Activated naive CD4-positive, alpha-beta T cell (primary cell): ENCODE measurements at regions not wholly inside any gene's neighbourhood (a gene's known extent, or its start where the extent isn't known, plus 50 kb on each side); places are given as distances from the start of the nearest gene placed in this dataset.
"Not testable (repeated sequence)": the region's sequence is repeated elsewhere in the genome, so short reads cannot be mapped to it uniquely, and the experiment has no call there.

Experiments
- DNase-seq, 4 experiments: peaks; one replicate each; lab custom pipeline; 2025; lab: John Stamatoyannopoulos, UW

DNA sequence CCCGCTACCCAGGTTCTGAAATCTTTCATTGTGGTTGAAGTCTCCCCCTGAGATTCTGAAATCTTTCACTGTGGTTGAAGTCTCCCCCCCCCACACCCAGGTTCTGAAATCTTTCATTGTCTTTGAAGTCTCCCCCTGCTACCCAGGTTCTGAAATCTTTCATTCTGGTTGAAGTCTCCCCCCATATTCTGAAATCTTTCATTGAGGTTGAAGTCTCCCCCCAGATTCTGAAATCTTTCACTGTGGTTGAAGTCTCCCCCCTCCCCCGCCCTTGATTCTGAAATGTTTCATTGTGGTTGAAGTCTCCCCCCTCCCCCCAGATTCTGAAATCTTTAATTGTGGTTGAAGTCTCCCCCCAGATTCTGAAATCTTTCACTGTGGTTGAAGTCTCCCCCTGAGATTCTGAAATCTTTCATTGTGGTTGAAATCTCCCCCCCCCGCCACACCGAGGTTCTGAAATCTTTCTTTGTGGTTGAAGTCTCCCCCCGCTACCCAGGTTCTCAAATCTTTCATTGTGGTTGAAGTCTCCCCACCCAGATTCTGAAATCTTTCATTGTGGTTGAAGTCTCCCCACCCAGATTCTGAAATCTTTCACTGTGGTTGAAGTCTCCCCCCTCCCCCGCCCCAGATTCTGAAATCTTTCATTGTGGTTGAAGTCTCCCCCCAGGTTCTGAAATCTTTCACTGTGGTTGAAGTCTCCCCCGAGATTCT lies 915.2 kb downstream of the BRD1 start:
- DNase-seq: not testable (repeated sequence)

DNA sequence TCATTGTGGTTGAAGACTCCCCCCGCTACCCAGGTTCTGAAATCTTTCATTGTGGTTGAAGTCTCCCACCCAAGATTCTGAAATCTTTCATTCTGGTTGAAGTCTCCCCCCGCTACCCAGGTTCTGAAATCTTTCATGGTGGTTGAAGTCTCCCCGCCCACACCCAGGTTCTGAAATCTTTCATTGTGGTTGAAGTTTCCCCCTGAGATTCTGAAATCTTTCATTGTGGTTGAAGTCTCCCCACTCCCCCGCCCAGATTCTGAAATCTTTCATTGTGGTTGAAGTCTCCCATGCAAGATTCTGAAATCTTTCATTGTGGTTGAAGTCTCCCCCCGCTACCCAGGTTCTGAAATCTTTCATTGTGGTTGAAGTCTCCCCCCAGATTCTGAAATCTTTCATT lies 916.0 kb downstream of the BRD1 start:
- not testable (repeated sequence) for DNase-seq

DNA sequence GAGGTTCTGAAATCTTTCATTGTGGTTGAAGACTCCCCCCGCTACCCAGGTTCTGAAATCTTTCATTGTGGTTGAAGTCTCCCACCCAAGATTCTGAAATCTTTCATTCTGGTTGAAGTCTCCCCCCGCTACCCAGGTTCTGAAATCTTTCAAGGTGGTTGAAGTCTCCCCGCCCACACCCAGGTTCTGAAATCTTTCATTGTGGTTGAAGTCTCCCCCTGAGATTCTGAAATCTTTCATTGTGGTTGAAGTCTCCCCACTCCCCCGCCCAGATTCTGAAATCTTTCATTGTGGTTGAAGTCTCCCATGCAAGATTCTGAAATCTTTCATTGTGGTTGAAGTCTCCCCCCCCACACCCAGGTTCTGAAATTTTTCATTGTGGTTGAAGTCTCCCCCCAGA lies 916.6 kb downstream of the BRD1 start:
- DNase-seq: not testable (repeated sequence)

DNA sequence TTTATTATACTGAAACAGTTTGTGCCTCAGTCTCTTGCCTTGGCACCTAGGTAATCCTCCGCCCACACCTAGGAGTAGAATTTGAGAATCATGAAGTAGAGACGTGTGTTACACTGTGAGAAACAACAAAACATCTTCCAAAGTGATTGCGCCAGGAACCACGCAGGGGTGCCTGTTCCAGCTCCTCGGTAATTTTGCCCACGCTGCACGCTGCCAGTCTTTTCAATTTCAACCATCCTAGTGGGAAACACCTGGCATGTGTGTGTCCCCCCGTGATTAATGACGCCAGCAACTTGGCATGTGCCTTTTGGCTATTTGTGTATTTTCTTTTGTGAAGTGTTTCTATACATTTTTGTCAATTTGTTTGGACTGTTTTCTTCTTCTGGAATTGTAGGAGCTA lies 919.1 kb downstream of the BRD1 start:
- no peak for DNase-seq

DNA sequence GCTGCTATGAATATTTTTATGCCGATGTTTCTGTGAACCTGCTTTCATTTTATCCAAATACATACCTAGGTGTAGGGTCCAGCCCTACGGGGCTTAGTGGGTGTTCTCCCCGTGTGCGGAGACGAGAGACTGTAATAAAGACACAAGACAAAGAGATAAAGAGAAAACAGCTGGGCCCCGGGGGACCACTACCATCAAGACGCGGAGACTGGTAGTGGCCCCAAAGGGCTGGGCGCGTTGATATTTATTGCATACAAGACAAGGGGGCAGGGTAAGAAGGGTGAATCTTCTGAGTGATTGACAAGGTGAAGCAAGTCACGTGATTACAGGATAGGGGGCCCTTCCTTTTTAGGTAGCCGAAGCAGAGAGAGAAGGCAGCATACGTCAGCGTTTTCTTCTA lies 920.1 kb downstream of the BRD1 start:
- no peak for DNase-seq

DNA sequence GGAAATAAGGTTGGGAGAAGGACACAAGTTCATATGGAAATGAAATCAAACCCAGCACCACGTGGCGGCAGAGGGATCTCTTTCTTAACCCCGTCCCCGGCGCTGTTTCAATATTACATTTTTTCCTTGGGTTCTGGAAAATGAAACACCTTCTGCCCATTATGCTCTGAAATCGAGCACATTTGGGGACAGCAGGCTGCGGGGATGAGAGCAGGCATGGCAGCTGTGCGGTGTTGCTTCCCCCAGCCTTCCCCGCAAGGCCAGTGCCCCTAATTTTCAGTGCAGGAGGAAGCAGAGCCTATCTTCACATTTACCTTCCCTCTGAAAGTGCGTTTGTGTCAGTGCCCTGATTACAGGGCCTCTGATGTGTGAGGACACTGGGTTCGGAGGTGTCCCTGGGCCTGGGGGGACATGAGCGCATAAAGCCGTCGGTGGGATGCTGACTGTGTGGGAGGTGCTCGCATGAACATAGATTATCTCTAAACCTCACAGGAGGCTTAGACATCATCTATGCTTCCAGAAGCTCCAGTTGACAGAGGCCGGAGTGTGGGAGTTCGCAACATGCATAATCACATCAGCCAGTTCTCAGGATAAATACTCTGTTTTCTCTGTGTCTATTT lies 921.3 kb downstream of the BRD1 start:
- DNase-seq: no peak

DNA sequence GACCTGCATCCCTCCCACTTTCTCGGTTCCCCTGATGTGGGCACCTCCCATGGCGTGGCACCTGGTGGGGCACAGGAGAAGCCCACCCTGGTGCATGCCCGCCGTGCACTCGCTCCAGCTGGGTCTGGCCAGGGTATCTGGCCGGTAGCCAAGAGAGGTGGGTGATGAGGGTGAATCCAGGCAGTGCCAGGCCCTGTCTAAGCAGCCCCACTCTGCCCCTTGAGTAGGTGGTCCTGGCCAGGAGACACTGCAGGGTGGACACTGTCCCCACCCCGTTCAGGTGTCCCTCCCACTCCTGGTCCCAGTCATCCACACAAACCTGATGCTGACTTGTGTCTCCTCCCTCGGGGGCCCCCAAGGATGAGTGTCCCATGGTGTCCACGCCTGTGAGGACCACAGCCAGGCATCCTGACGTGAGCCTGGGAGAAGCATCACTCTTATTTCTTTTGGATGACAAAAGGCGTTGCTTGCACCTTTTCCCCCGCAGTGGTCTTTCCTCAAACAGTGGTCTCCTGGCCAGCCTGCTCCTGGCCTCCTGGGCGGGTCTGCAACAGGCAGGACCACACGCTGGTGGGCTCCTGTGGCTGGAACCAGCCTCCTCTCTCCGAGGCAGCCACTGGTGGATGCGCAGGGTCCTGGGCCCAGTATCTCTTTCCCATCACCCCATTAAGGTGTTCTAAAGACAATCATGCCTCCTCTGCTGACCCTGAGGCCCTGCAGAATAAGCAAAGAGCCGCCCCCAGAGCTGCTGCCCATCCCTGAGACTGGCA lies 922.3 kb downstream of the BRD1 start:
- DNase-seq: no peak

DNA sequence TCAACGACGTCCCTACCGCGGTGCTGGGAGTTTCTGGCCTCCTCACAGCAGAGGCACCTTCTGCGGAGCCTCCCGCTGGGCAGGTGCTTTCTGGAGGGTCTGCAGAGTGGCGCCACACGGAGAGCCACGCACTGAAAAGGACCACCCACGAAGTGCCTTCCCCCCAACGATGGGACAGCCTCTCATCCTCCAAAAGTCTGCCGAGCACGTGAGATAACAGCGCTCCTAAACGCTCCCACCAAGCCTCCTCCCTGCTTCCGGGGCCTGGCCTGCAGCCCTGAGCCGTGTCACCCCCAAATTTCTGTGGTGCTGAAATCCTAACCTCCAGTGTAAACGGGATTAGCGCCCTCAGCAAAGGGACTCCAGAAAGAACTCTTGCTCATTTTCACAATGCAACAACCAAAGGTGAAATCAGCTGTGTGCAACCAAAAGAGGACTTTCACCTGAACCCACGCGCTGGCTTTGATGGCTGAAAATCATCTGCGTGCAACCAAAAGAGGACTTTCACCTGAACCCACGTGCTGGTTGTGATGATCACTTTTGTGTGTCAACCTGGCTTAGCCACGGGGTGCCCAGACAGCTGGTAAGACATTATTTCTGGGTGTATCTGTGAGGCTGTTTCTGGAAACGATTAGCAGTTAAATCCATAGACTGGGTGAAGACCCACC lies 924.6 kb downstream of the BRD1 start:
- no peak for DNase-seq

DNA sequence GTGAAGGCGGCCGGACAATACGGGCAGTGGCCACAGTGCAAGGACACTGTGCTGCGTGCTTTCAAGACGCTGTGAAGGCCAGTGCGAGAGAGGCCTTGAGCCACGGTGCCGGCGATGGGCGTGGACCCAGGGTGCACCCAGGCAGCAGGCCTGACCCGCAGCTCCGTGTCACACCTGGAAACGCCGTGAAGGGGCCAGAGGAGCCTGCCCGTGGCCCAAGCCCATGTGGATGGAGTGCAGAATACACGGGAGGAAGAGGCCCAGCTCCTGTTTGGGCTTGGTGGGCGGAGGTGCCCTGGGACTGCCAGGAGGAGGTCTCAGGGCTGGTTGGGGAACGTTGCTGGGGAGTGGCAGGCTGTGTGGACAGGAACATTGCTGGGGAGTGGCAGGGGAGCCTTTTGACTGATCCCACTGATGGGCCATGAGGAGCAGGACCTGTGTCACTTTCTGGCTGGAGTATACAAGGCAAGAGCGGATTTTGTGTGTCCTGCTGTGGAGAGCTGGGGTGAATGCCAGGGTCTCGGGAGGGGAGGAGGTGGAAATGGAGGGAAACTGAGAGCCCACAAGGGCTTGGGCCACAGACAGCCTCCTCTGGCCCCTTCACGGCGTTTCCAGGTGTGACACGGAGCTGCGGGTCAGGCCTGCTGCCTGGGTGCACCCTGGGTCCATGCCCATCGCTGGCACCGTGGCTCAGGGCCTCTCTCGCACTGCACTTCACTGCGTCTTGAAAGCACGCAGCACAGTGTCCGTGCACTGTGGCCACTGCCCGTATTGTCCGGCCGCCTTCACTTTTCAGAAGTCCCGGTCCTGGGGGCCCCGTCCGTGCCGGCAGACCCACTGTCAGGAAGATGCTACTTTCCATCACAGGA lies 925.4 kb downstream of the BRD1 start:
- no peak for DNase-seq

DNA sequence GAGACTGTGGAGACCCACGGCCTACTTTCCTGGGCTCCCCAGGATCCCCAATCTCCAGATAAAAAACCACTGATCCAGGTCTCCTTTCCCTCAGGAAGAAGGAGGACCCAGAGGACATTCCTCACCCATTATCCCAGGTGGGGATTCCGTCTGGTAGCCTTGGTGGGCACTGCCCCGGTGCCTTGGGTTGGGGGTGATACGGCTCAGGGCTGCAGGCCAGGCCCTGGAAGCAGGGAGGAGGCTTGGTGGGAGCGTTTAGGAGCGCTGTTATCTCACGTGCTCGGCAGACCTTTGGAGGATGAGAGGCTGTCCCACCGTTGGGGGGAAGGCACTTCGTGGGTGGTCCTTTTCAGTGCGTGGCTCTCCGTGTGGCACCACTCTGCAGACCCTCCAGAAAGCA lies 926.3 kb downstream of the BRD1 start:
- no peak for DNase-seq

DNA sequence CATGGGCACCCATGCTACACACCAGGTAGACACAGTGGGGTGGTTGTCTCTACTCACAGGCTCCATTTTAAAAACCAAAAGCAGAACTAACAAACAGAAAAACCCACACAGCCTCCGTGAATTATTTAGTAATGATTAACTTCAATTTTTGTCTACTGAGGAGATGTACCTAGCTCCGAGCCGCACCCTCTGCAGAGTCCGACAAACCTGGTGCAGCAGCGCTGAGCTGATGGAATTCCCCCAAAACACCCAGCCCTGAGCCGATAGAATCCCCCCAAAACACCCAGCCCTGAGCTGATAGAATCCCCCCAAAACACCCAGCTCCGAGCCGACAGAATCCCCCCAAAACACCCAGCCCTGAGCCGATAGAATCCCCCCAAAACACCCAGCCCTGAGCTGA lies 927.0 kb downstream of the BRD1 start:
- DNase-seq: no peak

DNA sequence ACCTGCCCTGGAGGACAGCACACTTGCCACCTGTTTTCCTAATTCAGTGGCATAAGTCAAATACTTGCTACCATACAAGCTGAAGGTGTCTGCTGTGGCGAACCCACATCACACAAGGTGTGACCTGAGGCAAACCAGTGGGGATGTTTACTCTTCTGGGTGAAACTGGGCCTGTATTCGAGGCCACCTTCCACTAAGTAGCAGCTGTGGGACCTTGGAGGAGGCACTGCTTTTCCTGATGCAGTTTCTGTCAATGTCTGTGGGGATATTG lies 927.4 kb downstream of the BRD1 start:
- no peak for DNase-seq

DNA sequence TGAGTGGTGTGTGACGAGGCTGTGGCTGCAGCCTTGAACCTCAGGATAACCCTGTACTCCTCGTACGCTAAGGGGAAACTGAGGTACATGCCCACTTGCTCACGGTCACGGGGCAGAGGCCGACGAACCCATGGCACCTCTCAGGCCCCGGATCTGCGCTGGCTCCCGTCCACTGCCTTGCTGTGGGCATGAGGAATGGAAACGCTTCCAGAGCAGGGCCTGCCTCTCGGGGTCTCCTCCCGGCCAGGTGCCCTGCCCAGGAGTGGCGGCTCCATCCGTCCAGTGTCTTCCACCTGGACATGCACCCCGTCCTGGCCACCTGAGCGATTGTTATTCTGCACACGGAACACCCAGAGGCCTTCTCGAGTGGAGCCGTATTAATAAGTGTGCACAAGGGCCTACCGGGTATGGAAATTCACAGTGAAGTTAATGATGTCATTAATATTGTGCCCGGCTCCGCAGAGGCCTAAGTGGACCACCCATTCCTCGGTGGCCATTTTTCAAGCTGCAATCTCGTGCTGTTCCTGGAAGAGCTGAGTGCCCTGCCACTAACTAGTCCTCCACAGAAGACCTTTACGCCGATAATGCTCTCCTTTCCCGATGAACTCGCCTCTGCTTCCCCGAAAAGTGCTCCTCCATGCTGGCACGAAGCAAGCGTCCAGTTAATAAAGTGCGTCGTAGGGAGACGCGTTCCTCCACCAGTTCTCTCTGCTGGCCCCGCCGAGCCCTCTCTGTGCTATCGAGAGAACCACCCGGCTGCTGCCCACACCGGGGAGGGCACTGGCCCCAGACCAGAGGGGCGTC lies 927.9 kb downstream of the BRD1 start:
- DNase-seq: no peak

DNA sequence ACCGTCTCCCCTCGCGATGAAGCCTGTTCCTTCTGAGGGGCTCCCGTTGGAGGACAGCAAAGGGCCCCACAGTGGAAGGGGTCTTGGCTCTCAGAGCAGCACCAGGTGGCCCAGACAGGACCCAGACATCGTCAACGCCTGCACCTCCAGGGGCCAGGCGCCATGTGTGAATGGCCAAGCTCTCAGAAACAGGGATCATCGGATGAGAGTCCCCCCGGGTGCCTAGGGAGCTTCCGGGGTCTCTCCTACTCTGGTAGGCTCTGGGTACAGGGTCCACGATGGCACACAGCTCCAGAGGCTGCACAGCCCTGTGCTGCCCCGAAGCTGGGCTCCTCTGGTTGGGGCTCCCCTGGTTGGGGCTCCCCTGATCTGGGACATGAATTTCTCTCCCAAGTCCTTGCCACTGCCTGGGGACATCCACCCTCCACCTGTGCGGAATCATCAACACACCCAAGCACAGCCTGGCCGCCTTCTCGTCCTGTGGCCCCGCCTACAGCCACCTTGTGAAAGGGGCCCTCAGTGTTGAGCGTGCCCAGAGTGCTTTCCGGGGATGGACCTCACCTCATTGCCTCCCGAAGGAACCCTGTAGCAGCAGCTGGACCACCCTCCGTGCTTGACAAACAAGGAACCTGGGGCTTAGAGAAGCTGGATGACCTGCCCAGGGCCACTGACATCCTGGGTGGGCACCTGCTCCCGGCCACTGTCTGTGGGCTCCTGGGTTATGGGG lies 929.0 kb downstream of the BRD1 start:
- DNase-seq: no peak

DNA sequence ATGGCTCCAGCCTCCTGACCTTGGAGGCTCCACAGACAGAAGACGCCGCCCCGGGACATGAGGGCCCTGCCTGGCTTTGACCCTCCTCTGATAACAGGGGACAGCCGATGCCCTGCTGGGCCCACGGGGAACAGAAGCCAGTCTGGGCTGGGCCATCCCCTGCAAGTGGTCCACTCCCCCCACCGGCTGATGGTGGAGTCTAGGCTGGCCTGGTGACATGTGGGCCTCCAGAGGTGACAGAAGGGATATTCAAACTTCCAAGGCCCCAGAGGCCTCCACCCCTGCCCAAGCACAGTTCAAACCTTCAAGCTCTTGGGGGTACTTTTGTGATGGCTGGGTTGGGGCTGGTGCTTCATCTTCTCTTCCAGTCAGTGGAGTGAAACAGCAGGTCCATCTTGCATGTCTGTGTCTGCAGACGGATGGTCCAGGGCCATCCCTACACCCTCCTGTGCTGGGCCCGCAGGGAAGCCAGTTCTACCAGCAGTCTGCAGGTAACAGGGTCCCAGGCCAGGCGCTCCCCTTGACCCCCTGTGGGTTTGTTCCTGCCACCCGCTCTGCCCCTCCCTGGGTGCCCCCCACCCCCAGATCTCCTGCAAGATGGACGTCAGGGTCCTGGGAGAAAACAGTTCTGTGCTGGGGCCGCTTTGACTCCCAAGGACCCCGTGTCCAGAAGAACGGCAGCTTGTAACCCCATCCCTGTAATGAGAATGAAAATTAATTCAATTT lies 929.9 kb downstream of the BRD1 start:
- no peak for DNase-seq

DNA sequence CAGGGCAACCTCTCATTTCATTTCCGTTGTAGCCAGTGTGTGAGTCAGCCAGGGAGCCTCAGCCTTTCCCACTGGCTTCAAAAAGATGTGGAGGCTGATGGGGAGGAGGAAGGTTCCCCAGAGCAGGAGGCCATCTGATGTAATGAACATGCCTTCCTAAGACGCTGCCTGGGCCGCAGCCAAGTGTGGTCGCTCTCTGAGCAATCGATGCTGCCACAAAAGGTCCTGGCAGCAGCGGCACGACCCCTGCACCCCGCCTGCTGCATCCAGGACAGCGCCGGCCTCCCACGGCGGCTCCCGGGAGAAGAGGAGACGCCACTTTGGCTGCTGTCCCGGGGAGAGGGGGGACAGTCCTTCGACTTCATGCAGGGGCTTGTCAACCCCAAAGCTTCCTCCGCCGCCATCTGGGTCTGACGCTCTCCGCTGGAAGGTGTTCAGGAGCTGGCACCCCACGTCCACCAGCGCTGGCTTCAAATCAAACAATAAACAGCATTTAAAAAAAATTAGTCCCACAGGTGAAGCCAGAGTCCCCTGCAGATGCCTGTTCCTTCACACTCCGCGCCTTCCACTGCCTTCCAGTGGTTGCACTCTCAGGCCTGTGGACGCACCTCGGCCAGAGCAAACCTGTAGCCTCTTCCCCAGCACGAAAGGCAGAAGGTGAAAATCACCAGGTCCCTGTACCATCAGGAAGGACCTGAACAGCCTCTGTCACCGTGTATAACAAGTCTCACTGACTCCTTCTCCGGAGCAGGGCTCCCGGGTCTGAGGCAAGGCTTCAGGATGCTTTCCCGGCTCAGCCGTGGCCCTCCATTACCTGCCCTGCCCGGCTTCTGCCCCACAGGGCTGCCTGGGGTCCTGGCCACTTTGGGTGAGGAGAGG lies 930.7 kb downstream of the BRD1 start:
- DNase-seq: no peak

DNA sequence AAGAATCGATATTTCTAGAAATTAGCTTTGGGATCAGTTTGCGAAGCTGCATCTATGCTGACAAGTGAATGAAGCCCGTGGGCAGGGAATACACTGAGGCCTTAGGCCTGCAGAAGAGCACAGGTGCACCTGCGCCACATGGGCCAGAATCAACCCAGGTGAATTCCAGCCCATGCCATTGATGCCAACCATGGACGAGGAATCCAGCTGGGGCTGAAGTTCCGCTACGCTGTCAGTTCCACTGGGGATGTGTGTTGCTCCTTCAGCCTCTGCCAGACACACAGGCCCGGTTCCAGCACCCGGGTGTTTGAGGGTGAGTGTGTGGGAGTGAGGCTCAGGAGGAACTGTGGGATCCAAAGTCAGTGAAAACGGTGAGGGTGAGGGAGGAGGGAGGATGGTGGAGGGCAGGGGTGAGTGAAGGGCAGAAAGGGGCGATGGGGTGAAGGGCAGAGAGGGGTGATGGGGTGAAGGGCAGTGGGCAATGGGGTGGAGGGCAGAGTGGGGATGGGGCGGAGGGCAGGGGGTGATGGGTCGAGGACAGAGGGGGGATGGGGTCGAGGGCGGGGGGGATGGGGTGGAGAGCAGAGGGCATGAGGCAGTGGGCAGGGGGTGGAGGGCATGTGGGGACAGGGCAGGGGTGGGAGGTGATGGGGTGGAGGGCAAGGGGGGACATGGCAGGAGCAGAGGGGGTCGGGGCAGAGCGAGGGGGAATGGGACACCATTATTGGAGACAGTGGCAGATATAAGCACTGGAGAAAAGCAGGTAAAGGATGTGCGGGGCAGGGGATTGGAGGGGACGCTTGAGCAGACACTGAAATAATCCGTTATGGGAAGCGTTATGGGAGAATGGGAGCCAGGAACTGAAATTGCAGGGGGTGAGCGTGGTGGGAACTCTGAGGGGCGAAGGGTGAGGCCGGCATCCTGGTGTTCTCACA lies 931.6 kb downstream of the BRD1 start:
- DNase-seq: no peak

DNA sequence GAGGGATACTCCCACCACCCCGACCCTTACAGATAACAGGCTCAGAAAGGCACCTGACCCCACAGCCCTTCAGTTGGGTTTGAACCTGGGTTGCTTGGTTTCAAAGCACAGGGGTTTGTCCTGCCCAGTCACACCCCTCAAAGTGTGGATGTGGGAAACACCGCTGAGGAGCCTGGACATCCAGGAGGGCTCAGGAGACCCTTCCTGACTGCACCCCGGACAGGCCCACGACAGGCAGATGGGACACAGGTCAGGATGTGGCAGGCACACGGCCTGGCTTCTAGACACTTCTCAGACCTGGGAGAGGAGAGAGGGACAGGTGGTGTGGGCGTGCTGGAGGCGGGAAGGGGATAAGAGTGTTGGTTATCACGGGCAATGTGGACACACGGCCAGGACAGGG lies 932.3 kb downstream of the BRD1 start:
- DNase-seq: no peak
